ENCODE measurements at regions not wholly inside any gene's neighbourhood (a gene's known extent, or its start where the extent isn't known, plus 50 kb on each side); places are given as distances from the start of the nearest gene placed in this dataset.

- no peaks in the 10 kb centered on the region for H4K20me1 ChIP-seq (ENCODE audit: low read depth, low read length)
- no peak overlapping the region for H3K4me2 ChIP-seq (ENCODE audit: low read depth, low read length, poor library complexity, severe bottlenecking)
- H3K36me3 ChIP-seq (ENCODE audit: low read length), result no peaks in the 10 kb centered on the region
- no peak overlapping the region for H2AFZ ChIP-seq (ENCODE audit: low read depth, low read length, severe bottlenecking)
- H3K79me2 ChIP-seq (ENCODE audit: insufficient read depth, low read length), result no peaks in the 10 kb centered on the region
- no peaks in the 10 kb centered on the region for H3K27me3 ChIP-seq (ENCODE audit: low read length)
- H3K9me3 ChIP-seq (ENCODE audit: insufficient read depth, low read length), result no peaks in the 10 kb centered on the region
- no peak overlapping the region for H3K9ac ChIP-seq (ENCODE audit: low read length)
- H3F3A ChIP-seq (ENCODE audit: insufficient read depth), result no peaks in the 10 kb centered on the region
- H3K9me2 ChIP-seq (replicated peaks; ENCODE audit: insufficient read depth, low read length), result no peaks in the 10 kb centered on the region
- no peak overlapping the region for H3K27ac ChIP-seq (ENCODE audit: low read depth, low read length)
- H3K4me3 ChIP-seq (ENCODE audit: insufficient read depth, low read length, poor library complexity, severe bottlenecking), result no peak overlapping the region
- no peak for TF ChIP-seq EZH2phosphoT487 (conservative IDR thresholded peaks at IDR 0.05; ENCODE audit: low read length)
- no peak for TF ChIP-seq CTCF (IDR thresholded peaks at IDR 0.05; ENCODE audit: insufficient read depth, low read length, poor library complexity, severe bottlenecking)
Observed at GRCh38 chr6:140909156-140909555, 1223.6 kb upstream of the GJE1 start.

- Histone ChIP-seq H2AFZ (ENCODE audit: low read depth, low read length, severe bottlenecking) (no peak overlapping the region), H3K4me2 (ENCODE audit: low read depth, low read length, poor library complexity, severe bottlenecking) (no peak overlapping the region)
- TF ChIP-seq CTCF (IDR thresholded peaks at IDR 0.05; ENCODE audit: insufficient read depth, low read length, poor library complexity, severe bottlenecking), result no peak
- TF ChIP-seq EZH2phosphoT487 (conservative IDR thresholded peaks at IDR 0.05; ENCODE audit: low read length), result no peak
Observed at GRCh38 chr6:140908505-140908904, 1224.2 kb upstream of the GJE1 start.

GRCh38 chr6:140907235-140907634, 1225.5 kb upstream of the GJE1 start:
- no peaks in the 10 kb centered on the region for H3K9me2 ChIP-seq (replicated peaks; ENCODE audit: insufficient read depth, low read length)
- H3K36me3 ChIP-seq (ENCODE audit: low read length), result no peaks in the 10 kb centered on the region
- H3K27ac ChIP-seq (ENCODE audit: low read depth, low read length), result no peak overlapping the region
- H3F3A ChIP-seq (ENCODE audit: insufficient read depth), result no peaks in the 10 kb centered on the region
- H3K4me3 ChIP-seq (ENCODE audit: insufficient read depth, low read length, poor library complexity, severe bottlenecking), result no peak overlapping the region
- no peaks in the 10 kb centered on the region for H4K20me1 ChIP-seq (ENCODE audit: low read depth, low read length)
- H3K9me3 ChIP-seq (ENCODE audit: insufficient read depth, low read length), result no peaks in the 10 kb centered on the region
- TF ChIP-seq CTCF (IDR thresholded peaks at IDR 0.05; ENCODE audit: insufficient read depth, low read length, poor library complexity, severe bottlenecking) (no peak), EZH2phosphoT487 (conservative IDR thresholded peaks at IDR 0.05; ENCODE audit: low read length) (no peak)
- H3K27me3 ChIP-seq (ENCODE audit: low read length), result no peaks in the 10 kb centered on the region
- no peak overlapping the region for H2AFZ ChIP-seq (ENCODE audit: low read depth, low read length, severe bottlenecking)
- H3K79me2 ChIP-seq (ENCODE audit: insufficient read depth, low read length), result no peaks in the 10 kb centered on the region
- H3K4me2 ChIP-seq (ENCODE audit: low read depth, low read length, poor library complexity, severe bottlenecking), result no peak overlapping the region
- H3K9ac ChIP-seq (ENCODE audit: low read length), result no peak overlapping the region

More at GRCh38 chr6:140908505-140908904, 1224.2 kb upstream of the GJE1 start:
- no peak overlapping the region for H3K9ac ChIP-seq (ENCODE audit: low read length)
- no peaks in the 10 kb centered on the region for H4K20me1 ChIP-seq (ENCODE audit: low read depth, low read length)
- no peaks in the 10 kb centered on the region for H3K9me2 ChIP-seq (replicated peaks; ENCODE audit: insufficient read depth, low read length)
- no peaks in the 10 kb centered on the region for H3K27me3 ChIP-seq (ENCODE audit: low read length)
- H3F3A ChIP-seq (ENCODE audit: insufficient read depth), result no peaks in the 10 kb centered on the region
- H3K36me3 ChIP-seq (ENCODE audit: low read length), result no peaks in the 10 kb centered on the region
- no peak overlapping the region for H3K4me3 ChIP-seq (ENCODE audit: insufficient read depth, low read length, poor library complexity, severe bottlenecking)
- no peaks in the 10 kb centered on the region for H3K79me2 ChIP-seq (ENCODE audit: insufficient read depth, low read length)
- no peaks in the 10 kb centered on the region for H3K9me3 ChIP-seq (ENCODE audit: insufficient read depth, low read length)
- H3K27ac ChIP-seq (ENCODE audit: low read depth, low read length), result no peak overlapping the region
